ENCODE measurements at regions not wholly inside any gene's neighbourhood (a gene's known extent, or its start where the extent isn't known, plus 50 kb on each side); places are given as distances from the start of the nearest gene placed in this dataset.

GRCh38 chr7:83289419-83289993, 126.8 kb upstream of the PCLO start:
- TF ChIP-seq CTCF (IDR thresholded peaks at IDR 0.05; ENCODE audit: borderline replicate concordance, extremely low read depth, insufficient read depth) = no peak
- Histone ChIP-seq H3K9ac (ENCODE audit: low read length in 3 of 3) (no peak overlapping the region), H3K27me3 (ENCODE audit: control insufficient read depth, insufficient read depth, low read length) (no peaks in the 10 kb centered on the region), H3K4me3 (ENCODE audit: low read length in 3 of 3) (no peak overlapping the region), H3K27ac (ENCODE audit: low read depth in 2 of 2, low read length in 2 of 2) (no peak overlapping the region), H3K4me1 (ENCODE audit: control insufficient read depth in 2 of 3, insufficient read depth in 2 of 3, low read depth in 1 of 3, low read length in 3 of 3) (no peaks in the 10 kb centered on the region), H3K36me3 (ENCODE audit: control insufficient read depth in 2 of 3, insufficient read depth in 3 of 3, low read length in 3 of 3) (no peaks in the 10 kb centered on the region), H3K9me3 (ENCODE audit: control insufficient read depth in 2 of 3, insufficient read depth in 1 of 3, low read length in 3 of 3) (no peaks in the 10 kb centered on the region)
- no peak for FAIRE-seq
- intact Hi-C loops (cut with DNase I) = no loop called here
- no peak for DNase-seq

GRCh38 chr7:83280671-83281070, 118.0 kb upstream of the PCLO start:
- Histone ChIP-seq H3K4me3 (ENCODE audit: low read length in 3 of 3) (no peak overlapping the region), H3K9ac (ENCODE audit: low read length in 3 of 3) (no peak overlapping the region), H3K36me3 (ENCODE audit: control insufficient read depth in 2 of 3, insufficient read depth in 3 of 3, low read length in 3 of 3) (no peaks in the 10 kb centered on the region), H3K27ac (ENCODE audit: low read depth in 2 of 2, low read length in 2 of 2) (no peak overlapping the region), H3K9me3 (ENCODE audit: control insufficient read depth in 2 of 3, insufficient read depth in 1 of 3, low read length in 3 of 3) (no peaks in the 10 kb centered on the region), H3K4me1 (ENCODE audit: control insufficient read depth in 2 of 3, insufficient read depth in 2 of 3, low read depth in 1 of 3, low read length in 3 of 3) (no peaks in the 10 kb centered on the region), H3K27me3 (ENCODE audit: control insufficient read depth, insufficient read depth, low read length) (no peaks in the 10 kb centered on the region)
- no peak for DNase-seq
- TF ChIP-seq CTCF (IDR thresholded peaks at IDR 0.05; ENCODE audit: borderline replicate concordance, extremely low read depth, insufficient read depth) = no peak
- FAIRE-seq = no peak
- intact Hi-C loops (cut with DNase I) = no loop called here

DNA sequence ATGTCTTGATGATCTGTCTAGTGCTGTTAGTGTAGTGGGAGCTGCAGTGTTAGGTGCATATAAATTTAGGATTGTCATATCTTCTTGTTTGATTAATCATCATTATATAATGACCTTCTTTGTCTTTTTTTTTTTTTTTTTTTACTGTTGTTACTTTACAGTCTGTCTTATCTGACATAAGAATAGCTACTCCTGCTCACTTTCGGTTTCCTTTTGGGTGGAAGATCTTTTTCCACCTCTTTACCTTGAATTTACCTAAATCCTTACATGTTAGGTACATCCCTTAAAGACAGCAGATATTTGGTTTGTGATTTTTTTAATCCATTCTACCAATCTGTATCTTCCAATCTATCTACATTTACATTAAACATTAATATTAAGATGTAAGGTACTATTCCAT, 113.6 kb upstream of the PCLO start:
- TF ChIP-seq CTCF (IDR thresholded peaks at IDR 0.05; ENCODE audit: borderline replicate concordance, extremely low read depth, insufficient read depth) = no peak
- FAIRE-seq (no peak), DNase-seq (no peak)
- intact Hi-C loops (cut with DNase I) = no loop called here
- Histone ChIP-seq H3K27me3 (ENCODE audit: control insufficient read depth, insufficient read depth, low read length) (no peaks in the 10 kb centered on the region), H3K9ac (ENCODE audit: low read length in 3 of 3) (no peak overlapping the region), H3K4me1 (ENCODE audit: control insufficient read depth in 2 of 3, insufficient read depth in 2 of 3, low read depth in 1 of 3, low read length in 3 of 3) (no peaks in the 10 kb centered on the region), H3K27ac (ENCODE audit: low read depth in 2 of 2, low read length in 2 of 2) (no peak overlapping the region), H3K36me3 (ENCODE audit: control insufficient read depth in 2 of 3, insufficient read depth in 3 of 3, low read length in 3 of 3) (no peaks in the 10 kb centered on the region), H3K9me3 (ENCODE audit: control insufficient read depth in 2 of 3, insufficient read depth in 1 of 3, low read length in 3 of 3) (no peaks in the 10 kb centered on the region), H3K4me3 (ENCODE audit: low read length in 3 of 3) (no peak overlapping the region)

DNA sequence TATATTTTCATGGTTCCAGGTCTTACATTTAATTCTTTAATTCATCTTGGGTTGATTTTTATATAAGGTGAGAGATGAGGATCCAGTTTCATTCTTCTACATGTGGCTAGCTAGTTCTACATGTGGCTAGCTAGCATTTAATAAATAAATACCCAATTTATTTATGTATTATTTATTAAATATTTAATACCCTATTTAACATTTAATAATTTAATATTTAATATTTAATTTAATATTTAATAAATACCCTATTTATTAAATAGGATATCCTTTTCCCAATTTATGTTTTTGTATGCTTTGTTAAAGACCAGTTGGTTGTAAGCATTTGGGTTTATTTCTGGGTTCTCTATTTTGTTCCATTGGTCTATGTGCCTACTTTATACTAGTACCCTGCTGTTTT, 111.0 kb upstream of the PCLO start:
- TF ChIP-seq CTCF (IDR thresholded peaks at IDR 0.05; ENCODE audit: borderline replicate concordance, extremely low read depth, insufficient read depth) = no peak
- DNase-seq = no peak
- FAIRE-seq = peak; percentile 49
- Histone ChIP-seq H3K4me1 (ENCODE audit: control insufficient read depth in 2 of 3, insufficient read depth in 2 of 3, low read depth in 1 of 3, low read length in 3 of 3) (no peaks in the 10 kb centered on the region), H3K9me3 (ENCODE audit: control insufficient read depth in 2 of 3, insufficient read depth in 1 of 3, low read length in 3 of 3) (no peaks in the 10 kb centered on the region), H3K27ac (ENCODE audit: low read depth in 2 of 2, low read length in 2 of 2) (no peak overlapping the region), H3K36me3 (ENCODE audit: control insufficient read depth in 2 of 3, insufficient read depth in 3 of 3, low read length in 3 of 3) (no peaks in the 10 kb centered on the region), H3K9ac (ENCODE audit: low read length in 3 of 3) (no peak overlapping the region), H3K4me3 (ENCODE audit: low read length in 3 of 3) (no peak overlapping the region), H3K27me3 (ENCODE audit: control insufficient read depth, insufficient read depth, low read length) (no peaks in the 10 kb centered on the region)
- intact Hi-C loops (cut with DNase I) = no loop called here

Measured in kidney (tissue), 13 donors.